GM21360 (cell line): ENCODE measurements at regions not wholly inside any gene's neighbourhood (a gene's known extent, or its start where the extent isn't known, plus 50 kb on each side); places are given as distances from the start of the nearest gene placed in this dataset.
A peak's percentile ranks its signal among the peaks of the same experiment; 100 is the strongest.

Experiments
- ATAC-seq: cut with Tn5 transposase; IDR thresholded peaks from one replicate; pipeline ENCODE4 v1.9.1; 2021; ENCODE audit warnings: mild to moderate bottlenecking, moderate library complexity; ENCODE audit not compliant: unreplicated experiment

DNA sequence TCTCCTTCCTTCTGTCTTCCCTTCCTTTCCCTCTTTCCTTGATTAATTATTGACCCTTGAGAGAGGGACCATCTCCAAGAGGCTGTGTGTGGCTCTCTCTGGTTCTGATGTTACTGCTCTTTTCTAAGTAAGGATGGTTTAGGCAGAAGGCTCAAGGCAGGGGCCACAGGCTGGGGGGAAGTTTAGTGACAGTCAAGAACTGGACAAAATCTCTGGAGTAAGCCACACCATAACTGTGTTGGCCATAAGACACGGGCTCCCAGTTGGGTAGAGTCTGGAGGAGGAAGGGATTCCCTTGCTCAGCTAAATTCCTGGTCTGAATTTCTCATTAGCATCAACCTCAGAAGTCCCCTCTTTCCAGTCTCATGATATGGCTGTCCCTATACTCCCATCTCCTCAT is 74.7 kb downstream of the BUD13 start:
- no peak for ATAC-seq

DNA sequence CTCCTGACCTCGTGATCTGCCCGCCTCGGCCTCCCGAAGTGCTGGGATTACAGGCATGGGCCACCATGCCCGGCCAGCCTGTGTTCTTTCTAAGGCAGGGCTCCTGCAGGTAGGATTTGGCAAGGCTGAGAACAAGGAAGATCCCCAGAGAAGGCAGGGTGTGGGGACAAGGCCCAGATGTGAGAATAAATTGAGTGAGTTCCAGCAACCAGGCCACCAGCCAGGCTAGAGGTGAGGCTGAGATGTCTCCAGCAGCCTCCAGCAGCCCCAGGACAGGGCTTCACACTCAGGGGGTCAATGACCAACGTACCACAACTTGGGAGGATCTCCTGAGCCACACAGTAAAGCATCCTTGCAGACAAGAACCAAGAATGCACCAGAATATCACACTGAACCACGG is 75.1 kb downstream of the BUD13 start:
- no peak for ATAC-seq

DNA sequence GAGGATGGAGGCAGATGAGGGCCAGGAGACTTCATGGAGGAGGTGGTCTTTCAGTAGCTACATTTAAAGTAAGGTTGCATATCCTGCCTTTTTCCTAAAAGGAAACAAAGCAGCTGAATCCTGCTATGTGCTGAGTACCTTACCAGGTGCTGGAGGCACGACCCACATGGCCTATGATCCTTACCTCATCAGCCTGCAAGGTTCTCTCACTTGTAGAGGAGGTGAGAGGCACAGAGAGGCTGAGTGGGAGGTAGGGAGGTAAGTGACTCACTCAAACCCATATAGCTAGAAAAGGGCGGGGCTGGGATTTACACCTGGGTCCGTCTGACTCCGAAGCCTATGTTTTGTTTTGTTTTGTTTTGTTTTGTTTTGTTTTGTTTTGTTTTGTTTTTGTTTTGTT is 75.8 kb downstream of the BUD13 start:
- ATAC-seq = no peak

DNA sequence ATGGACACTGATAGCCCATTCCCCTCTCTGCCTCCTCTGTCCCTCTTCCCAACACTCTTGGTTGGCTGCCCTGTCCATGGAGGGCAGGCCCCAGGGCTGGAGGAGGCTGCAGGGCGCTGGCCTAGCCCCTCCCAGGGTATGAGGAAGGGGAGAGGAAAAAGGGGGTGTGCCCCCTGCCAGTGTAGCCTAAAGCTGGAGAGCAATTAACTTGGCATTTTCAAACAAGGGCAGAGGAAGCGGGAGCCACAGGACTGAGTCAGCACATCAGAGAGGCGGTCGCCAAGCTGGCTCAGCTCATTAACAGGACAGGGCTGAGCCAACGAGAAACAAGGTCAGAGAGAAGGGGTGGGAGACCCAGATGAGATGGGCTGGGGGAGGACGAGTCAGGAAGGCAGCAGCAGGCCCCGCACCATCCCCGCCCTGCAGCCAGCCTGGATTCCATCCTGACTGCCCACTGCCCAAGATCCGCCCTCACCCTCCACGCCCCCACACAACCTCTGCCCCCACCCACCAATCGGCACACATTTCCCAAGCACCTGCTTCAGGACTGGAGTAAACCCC is 76.3 kb downstream of the BUD13 start:
- no peak for ATAC-seq

DNA sequence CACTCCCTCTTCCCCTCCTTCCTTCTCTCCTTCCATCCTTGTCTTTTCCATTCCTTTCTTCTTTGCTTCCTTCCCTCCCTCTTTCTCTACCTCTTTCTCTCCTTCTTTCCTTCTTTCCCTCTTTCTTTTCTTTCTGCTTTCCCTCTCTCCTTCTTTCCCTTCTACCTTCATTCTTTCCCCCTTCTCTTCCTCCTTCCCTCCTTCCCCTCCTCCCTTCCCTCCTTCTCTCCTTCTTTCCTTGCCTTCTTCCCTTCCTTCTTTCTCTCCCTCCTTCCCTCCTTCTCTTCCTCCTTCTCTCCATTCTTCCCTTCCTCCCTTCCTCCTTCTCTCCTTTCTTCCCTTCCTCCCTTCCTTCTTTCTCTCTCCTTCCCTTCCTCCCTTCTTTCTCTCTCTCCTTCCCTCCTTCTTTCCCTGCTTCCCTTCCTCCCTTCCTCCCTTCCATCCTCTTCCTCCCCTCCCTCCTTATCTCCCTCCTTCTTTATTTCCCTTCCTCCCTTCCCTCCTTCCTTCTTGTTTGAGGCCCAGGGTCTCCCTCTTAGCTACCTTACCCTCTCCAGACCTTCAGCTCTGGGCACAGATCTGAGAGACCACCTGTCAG is 77.0 kb downstream of the BUD13 start:
- no peak for ATAC-seq

DNA sequence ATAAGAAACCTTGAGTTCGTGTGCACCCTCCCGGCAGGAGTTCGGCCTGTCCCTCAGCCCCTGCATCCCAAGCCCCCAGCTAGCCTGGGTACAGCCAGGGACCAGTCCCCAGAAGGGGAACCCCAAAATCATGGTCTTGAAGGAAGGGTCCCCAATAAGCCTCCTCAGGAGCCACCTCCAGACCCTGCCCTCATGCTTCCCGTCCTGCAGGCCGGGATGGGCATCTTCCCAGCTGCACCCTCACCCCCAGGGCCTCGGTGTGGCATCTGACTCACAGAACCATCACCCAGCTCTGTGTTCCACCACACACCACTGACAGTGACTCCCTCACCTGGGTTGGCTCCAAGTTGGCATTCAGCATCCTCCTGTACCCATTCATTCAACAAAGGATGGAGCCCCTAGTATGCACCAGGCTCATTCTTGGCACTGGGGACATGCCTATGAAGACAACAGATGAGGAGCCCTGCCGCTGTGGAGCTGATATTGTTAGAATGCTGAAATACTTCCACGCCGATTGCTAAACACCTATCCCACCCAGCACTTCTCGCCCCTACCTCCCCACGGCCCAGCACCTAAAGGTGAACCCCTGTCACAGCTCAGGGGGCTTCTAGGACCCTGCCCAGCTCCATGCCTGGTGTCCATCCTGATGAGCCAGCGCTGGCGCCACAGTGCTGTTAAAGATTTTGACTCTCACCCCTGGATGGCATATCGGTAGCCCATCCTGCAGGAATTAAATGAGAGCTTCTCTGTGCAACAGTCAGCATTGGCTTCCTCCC is 77.8 kb downstream of the BUD13 start:
- no peak for ATAC-seq

DNA sequence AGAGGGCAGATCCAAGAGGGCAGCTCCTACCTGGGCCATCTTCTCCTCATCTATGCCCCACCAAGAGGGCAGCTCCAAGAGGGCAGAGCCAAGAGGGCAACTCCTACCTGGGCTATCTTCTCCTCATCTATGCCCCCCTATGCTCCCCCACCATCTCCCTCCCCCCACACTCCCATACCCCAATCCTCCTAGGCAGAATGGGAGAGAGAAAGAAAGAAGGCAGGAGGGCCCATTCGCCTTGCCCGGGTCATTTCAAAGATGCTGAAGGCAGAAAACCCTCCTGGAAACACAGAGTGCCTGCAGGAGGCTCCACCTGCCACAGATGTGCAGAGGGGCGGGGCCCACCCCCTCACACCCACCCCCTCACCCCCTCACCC is 78.5 kb downstream of the BUD13 start:
- ATAC-seq = no peak

DNA sequence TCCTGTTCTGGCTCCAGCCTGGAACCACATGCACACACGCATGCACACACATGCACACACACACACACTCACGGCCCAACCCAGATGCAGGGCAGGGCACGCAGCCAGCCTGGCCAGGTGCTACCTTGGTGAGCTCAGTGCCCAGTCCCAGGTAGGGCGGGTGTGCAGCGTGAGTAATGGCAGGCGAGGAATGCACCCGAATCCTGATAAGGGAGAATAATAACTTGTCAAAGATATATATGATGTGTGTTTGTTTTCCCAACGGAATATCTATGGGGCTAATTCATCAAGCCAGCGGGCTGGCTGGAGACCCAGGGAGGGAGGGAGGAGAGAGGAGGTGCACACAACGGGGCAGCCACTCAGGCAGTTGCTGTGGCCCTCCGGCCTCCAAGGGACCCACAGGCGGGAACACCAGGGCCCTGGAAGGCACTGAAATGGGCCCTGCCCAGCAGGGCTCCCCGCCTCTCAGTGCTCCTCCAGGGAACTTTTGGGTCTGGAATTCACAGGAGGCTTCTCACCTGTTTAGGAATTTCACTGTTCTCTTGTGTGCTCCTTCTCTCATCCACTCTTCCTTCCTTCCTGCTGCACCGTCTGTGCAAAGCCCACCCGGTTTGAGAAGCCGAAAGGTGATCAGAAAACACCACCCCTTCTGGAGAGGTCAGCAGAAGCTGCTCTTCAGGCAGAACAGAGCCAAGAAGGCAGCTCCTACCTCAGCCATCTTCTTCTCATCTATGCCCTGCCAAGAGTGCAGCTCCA is 79.0 kb downstream of the BUD13 start:
- ATAC-seq = no peak

DNA sequence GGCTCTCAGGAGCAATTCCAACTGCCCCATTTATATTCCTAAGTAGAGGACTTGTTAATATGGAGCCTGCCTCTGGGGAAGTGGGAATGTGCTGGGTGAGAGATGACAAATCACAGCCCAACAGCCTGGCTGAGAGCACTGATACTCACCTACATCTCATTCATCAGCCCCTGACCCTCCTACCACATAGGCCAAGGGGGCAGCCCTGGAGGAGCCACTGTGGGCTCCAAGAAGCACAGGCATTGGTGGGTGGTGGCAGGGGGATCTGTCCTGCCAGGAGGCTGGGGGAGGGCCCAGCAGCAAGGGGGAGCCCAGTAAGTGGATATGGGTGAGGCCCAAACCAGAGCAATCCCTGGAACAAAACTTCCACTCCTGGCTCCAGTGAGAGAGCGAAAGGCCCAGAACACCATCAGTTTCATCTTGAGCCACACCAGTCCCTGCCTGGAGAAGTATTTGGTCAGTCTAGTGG is 79.7 kb downstream of the BUD13 start:
- no peak for ATAC-seq

DNA sequence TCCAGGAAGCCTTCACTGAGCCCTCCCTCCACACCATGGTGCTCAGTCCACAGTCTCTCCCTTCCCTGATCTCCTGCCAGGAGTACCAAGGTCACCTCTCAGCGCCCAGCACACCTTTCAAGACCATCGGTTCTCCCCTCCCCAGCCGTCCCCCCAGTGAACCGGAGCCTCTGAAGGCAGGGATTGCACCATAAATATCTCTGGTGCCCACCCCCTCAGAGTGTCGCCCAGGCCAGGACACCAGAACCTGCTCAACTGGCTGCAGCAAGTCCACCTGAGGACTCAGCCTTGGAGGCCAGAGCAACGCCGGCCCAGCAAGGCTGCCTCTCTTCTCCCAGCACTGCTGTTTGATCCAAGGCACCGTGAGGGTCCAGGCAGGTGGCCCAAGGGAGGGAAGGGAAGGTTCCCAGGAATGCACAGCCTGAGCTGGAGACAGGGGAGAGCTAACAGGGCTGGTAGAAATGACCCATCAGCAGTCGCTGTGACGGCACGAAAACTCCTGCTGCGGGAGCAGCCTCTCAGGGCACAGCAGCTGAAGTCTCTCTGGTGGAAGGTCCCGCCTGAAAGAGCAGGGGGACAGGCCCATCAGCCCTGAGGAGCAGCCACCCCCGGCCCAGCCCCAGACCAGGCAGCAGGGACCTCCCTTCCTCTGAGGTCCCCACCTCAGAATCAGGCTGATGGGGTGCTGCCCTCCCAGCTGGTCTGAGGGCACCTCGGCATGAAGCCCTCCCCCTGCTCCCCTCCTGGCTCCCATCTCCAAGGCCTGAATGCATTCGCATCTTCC is 80.3 kb downstream of the BUD13 start:
- no peak for ATAC-seq

DNA sequence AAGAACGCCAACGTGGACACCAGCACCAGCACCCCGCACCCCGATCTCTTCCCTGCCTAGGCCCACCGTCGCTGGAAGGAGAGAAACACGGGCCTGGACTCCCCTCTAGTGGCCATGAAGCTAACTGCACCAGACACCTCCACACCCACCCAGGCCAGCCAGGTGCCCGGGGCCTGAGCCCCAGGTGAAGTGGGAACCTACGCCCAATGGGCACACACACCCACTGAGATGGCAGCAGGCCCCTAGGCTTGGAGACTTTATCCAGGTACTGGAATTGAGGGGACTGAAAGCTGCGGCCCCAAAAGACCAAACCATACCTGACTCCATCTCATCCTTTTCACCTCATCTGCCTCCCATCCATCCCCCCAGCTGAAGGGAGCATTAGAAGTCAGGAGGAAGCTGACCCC is 81.0 kb downstream of the BUD13 start:
- ATAC-seq = peak; percentile 67

DNA sequence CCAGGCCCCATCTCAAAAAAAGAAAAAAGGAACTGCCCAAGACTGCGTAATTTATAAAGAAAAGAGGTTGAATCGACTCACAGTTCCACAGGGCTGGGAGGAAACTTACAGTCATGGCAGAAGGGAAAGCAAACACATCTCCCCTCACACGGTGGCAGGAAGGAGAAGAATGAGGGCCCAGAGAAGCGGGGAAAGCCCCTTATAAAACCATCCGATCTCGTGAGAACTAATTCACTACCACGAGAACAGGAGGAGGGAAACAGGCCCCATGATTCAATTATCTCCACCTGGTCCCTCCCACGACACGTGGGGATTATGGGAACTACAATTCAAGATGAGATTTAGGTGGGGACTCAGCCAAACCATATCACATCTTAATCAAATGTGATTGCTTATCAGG is 82.2 kb downstream of the BUD13 start:
- ATAC-seq = no peak

DNA sequence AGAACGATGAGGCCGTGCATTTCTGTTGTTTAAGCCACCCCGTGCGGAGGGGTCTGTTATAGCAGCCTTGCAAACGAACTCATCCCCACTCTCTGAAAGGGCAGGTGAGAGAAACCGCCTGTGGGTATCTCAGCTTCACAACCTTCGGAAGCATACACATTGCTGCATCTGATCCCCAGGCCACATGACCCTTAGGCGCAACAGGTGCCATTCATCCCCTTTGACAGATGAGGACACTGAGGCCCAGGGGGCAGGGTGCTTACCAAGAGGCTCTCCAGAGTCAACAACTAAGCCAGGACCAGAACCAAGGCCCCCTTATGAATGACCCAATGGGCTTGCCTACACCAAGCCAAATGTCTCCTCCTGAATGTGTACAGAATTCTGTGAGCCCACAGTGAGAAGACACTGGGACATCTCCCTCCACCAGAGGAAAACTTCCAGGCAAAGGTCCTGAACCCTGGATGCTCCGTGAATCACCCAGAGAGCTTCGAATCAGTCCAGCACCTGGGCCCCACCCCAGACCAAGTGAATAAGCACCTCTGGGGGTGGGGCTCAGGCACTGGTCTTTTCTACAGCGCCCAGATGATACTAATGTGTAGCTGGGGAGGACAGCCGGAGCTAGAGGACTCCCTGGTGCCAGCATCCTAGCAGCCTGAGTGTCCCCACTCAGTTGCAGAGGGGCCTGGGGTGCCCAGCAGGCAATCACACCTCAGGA is 83.2 kb downstream of the BUD13 start:
- no peak for ATAC-seq

DNA sequence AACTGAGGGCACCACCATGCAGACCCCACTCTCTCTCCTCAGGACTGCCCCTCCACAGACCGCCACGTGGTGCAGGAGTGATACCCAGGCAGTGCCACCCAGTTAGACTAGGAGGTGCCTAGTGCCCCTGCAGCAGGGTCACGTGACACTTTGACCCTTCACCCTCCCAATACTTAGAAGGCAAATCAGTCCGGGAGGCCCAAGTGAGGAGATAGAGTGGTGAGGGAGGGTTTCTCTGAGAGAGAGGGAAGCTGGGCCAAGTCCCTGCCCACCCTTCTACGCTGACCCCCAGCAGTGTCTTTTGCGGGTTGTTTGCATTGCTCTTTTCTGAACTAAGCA is 84.6 kb downstream of the BUD13 start:
- no peak for ATAC-seq

DNA sequence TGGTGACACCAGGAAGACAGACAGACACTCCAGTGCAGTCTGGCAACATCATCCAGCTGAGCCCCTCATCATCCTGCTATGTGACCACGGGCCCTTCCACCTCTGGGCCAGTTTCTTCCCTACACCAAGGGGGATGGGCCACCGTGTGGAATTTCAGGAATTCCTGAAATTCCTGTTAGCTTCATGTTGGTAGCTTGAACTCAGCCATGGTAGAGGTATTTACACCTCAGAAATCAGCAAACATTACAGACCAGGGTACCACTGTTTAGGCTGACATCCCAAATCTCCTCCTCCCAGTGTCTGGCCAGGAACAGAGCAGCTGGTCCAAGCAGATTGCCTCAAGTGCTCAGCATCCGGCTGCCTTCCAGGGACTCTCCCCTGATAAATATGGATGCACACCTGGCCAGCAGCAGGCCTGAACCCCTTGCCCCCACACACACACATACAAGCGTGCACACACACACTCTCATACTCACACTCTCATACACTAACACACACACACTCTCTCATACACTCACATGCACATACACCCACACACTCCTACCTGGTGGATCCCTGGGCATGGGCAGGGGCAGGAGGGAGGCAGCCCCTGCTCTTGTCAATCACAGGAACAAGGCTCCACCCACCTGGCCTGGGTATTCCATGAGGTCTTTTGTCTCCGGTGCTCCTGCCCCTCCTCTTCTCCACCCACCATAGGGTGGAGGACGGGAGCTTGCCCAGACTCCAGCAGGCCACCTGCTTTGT is 85.2 kb downstream of the BUD13 start:
- no peak for ATAC-seq

DNA sequence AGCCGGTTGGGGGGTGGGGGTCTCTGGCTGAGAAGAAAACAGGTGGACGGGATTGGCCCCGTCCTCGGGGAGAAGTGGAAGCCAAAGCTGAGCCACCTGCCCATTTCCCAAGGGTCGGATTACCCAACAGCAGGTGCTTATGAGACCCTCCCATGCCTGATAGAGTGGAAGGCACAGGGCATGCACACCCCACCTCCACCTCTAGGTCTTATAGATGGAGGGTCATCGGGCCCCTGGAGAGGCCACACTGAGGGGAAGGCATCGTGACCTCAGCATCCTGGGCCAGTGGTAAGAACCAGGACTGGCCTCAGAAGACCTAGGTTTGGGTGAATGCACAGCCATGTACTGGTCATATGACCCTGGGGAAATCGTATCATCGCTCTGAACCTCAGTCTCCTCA is 85.9 kb downstream of the BUD13 start:
- ATAC-seq = no peak

DNA sequence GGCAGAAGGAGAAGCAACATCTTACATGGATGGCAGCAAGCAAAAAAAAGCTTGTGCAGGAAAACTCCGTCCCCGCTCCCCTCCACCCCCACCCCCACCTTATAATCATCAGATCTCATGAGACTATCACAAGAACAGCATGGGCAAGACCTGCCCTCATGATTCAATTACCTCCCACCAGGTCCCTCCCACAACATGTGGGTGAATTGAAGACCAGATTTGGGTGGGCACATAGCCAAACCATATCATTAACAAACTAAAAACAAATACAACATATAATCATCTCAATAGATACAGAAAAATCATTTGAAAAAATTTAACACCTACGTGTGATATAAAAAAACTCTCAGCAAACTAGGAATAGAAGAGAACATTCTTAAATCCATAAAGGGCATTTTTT is 88.8 kb downstream of the BUD13 start:
- ATAC-seq = no peak

DNA sequence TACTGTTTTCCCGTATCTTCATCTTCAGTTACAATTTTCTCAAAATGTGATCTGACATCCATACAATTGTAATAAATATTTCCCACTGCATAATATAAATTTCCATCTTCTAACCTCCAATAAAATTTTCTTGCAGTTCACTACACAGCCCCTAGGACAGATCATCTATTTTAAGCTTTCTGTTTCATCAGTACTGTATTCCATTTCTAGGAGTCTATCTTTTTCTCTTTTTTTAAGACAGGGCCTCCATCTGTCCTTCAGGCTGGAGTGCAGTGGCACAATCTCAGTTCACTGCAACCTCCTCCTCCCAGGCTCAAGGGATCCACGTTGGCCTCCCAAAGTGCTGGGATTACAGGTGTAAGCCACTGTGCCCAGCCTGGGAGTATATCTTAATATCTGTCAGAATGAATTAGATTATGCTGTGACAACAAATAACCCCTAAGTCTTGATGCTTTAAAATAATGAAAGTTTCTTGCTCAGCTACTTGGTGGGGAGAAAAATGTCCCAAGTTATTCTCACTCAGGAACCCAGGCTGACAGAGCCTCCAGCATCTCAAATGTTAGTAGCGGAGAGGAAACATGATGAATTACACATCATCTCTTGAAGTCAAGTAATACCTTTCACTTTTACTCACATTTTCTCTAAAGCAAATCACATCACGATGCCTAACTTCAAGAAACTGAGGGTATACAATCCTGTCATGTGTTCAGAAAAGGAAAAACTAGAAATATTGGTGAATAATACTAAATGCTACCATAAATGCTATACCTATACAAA is 92.2 kb downstream of the BUD13 start:
- ATAC-seq = no peak

DNA sequence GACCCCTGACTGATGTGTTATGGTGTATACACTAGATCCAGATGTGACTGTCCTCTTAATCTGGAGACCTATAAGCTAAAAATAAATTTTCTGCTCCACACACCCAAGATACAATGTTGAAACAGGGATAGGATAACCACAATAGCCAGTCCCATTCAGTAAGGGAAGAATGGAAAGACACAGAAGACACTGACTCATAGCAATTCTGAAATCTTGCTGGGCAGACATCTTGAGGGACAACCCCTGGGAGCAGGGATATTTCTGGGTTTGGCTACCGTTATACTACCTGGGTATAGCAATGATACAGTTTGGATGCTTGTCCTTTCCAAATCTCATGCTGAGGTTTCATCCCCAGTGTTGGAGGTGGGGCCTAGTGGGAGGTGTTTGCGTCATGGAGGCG is 93.9 kb downstream of the BUD13 start:
- no peak for ATAC-seq
